GM12878 (cell line): ENCODE measurements at regions not wholly inside any gene's neighbourhood (a gene's known extent, or its start where the extent isn't known, plus 50 kb on each side); places are given as distances from the start of the nearest gene placed in this dataset.

Experiments
- CTCF ChIP-seq, 3 experiments: IDR thresholded peaks in 2 of 3; conservative IDR thresholded peaks in 1 of 3; 2 replicates each; pipeline ENCODE4 v1.5.1; 2011; ENCODE audit warnings: low read depth in 3 of 3, low read length in 3 of 3, mild to moderate bottlenecking in 3 of 3, control low read depth in 2 of 3, moderate library complexity in 2 of 3, inconsistent platforms in 1 of 3, mixed read lengths in 1 of 3; ENCODE audit not compliant: control insufficient read depth in 2 of 3, insufficient read depth in 1 of 3; ENCODE audit errors: extremely low read depth in 1 of 3
- NFIC ChIP-seq: IDR thresholded peaks from 2 replicates; pipeline ENCODE4 v1.6.1; 2012; ENCODE audit warnings: low read depth, mild to moderate bottlenecking, inconsistent platforms, low read length, moderate library complexity
- POLR2A ChIP-seq: IDR thresholded peaks from 2 replicates; pipeline ENCODE4 v1.6.1; 2011; ENCODE audit warnings: low read depth, mild to moderate bottlenecking, low read length
- RCOR1 ChIP-seq: conservative IDR thresholded peaks from 2 replicates; pipeline ENCODE4 v1.6.1; 2012; ENCODE audit warnings: low read depth, low read length, improper control_type of control experiment
- SKIL ChIP-seq: fragments of 450-650 bp; IDR thresholded peaks from 2 replicates; pipeline ENCODE4 v1.6.1; 2017; ENCODE audit warnings: mild to moderate bottlenecking, low read depth, inconsistent platforms; ENCODE audit not compliant: poor library complexity, severe bottlenecking
- SP1 ChIP-seq: IDR thresholded peaks from one replicate; pipeline ENCODE4 v1.6.1; 2011; ENCODE audit warnings: low read depth, low read length
- YY1 ChIP-seq: IDR thresholded peaks from 2 replicates; pipeline ENCODE4 v1.6.1; 2011; ENCODE audit warnings: low read depth, mild to moderate bottlenecking, low read length

GRCh38 chr5:4544049-4544670 is 596.0 kb upstream of the ADAMTS16 start:
- no peak for TF ChIP-seq SP1
- no peak for TF ChIP-seq RCOR1
- no peak for TF ChIP-seq YY1
- TF ChIP-seq CTCF (IDR thresholded peaks at IDR 0.05 in 2 of 3, conservative IDR thresholded peaks at IDR 0.05 in 1 of 3; ENCODE audit: control insufficient read depth in 2 of 3, extremely low read depth in 1 of 3, insufficient read depth in 1 of 3, low read depth in 3 of 3, low read length in 3 of 3), result no peak
- TF ChIP-seq NFIC, result no peak
- no peak for TF ChIP-seq SKIL
- TF ChIP-seq POLR2A, result no peak
